ENCODE measurements at regions not wholly inside any gene's neighbourhood (a gene's known extent, or its start where the extent isn't known, plus 50 kb on each side); places are given as distances from the start of the nearest gene placed in this dataset.
"Not testable (repeated sequence)": the region's sequence is repeated elsewhere in the genome, so short reads cannot be mapped to it uniquely, and the experiment has no call there.

- no peak overlapping the region for H3K4me3 Mint-ChIP-seq
- ATAC-seq (replicated peaks) (peak; percentile 85 to 89), DNase-seq (no peak)
- H3K27me3 Mint-ChIP-seq: peaks cover 14 to 15% of the 10 kb centered on the region in 2 donors
- peaks cover 11 to 14% of the 10 kb centered on the region in 2 donors for H3K9me3 Mint-ChIP-seq
- H3K4me1 Mint-ChIP-seq: peaks cover 5 to 7% of the 10 kb centered on the region in 2 donors
- peaks cover 2 to 8% of the 10 kb centered on the region in 2 donors for H3K36me3 Mint-ChIP-seq
- H3K27ac Mint-ChIP-seq: no peak overlapping the region
Observed at GRCh38 chr17:83187782-83188311, 108.4 kb downstream of the METRNL start.

- Mint-ChIP-seq H3K27me3 (peaks cover 6 to 13% of the 10 kb centered on the region in 2 donors), H3K36me3 (peaks cover 2 to 8% of the 10 kb centered on the region in 2 donors), H3K27ac (no peak overlapping the region), H3K4me3 (no peak overlapping the region), H3K4me1 (peaks cover 12 to 18% of the 10 kb centered on the region in 2 donors), H3K9me3 (peaks cover 11 to 14% of the 10 kb centered on the region in 2 donors)
- DNase-seq (no peak), ATAC-seq (replicated peaks) (no peak)
Observed at GRCh38 chr17:83189044-83190003, 109.9 kb downstream of the METRNL start.

GRCh38 chr17:83190004-83190385 is 110.6 kb downstream of the METRNL start:
- peaks cover 2 to 8% of the 10 kb centered on the region in 2 donors for H3K36me3 Mint-ChIP-seq
- peaks cover 11 to 14% of the 10 kb centered on the region in 2 donors for H3K9me3 Mint-ChIP-seq
- no peak overlapping the region for H3K4me3 Mint-ChIP-seq
- DNase-seq: no peak
- H3K27ac Mint-ChIP-seq: no peak overlapping the region
- peaks cover 6 to 16% of the 10 kb centered on the region in 2 donors for H3K27me3 Mint-ChIP-seq
- H3K4me1 Mint-ChIP-seq: peaks cover 15 to 25% of the 10 kb centered on the region in 2 donors
- no peak for ATAC-seq (replicated peaks)

- no peak for ATAC-seq (replicated peaks)
- Mint-ChIP-seq H3K27ac (no peak overlapping the region), H3K4me3 (no peak overlapping the region), H3K36me3 (peaks cover 2 to 8% of the 10 kb centered on the region in 2 donors), H3K9me3 (peaks cover 11 to 14% of the 10 kb centered on the region in 2 donors), H3K4me1 (peaks cover 17 to 33% of the 10 kb centered on the region in 2 donors), H3K27me3 (peaks cover 6 to 19% of the 10 kb centered on the region in 2 donors)
- DNase-seq: no peak
Observed at GRCh38 chr17:83190601-83191387, 111.4 kb downstream of the METRNL start.

GRCh38 chr17:83191388-83192160 is 112.2 kb downstream of the METRNL start:
- no peak overlapping the region for H3K4me3 Mint-ChIP-seq
- ATAC-seq (replicated peaks): no peak
- peaks cover 11 to 14% of the 10 kb centered on the region in 2 donors for H3K9me3 Mint-ChIP-seq
- DNase-seq: peak; percentile 0
- peaks cover 6 to 19% of the 10 kb centered on the region in 2 donors for H3K27me3 Mint-ChIP-seq
- H3K27ac Mint-ChIP-seq: no peak overlapping the region
- peaks cover 17 to 41% of the 10 kb centered on the region in 2 donors for H3K4me1 Mint-ChIP-seq
- peaks cover 2 to 8% of the 10 kb centered on the region in 2 donors for H3K36me3 Mint-ChIP-seq

- Mint-ChIP-seq H3K36me3 (peaks cover 2 to 8% of the 10 kb centered on the region in 2 donors), H3K4me3 (no peak overlapping the region), H3K4me1 (peaks cover 19 to 45% of the 10 kb centered on the region in 2 donors), H3K27ac (no peak overlapping the region), H3K27me3 (peaks cover 2 to 19% of the 10 kb centered on the region in 2 donors), H3K9me3 (peaks cover 11 to 14% of the 10 kb centered on the region in 2 donors)
- DNase-seq (peak; percentile 0), ATAC-seq (replicated peaks) (no peak)
Observed at GRCh38 chr17:83192161-83192788, 112.9 kb downstream of the METRNL start.

GRCh38 chr17:83192789-83193335 is 113.5 kb downstream of the METRNL start:
- not testable (repeated sequence) for H3K36me3 Mint-ChIP-seq; DNase-seq; H3K27ac Mint-ChIP-seq; H3K4me3 Mint-ChIP-seq; ATAC-seq (replicated peaks)
- Mint-ChIP-seq H3K27me3 (peaks cover 0 to 19% of the 10 kb centered on the region in 2 donors), H3K9me3 (peaks cover 8 to 11% of the 10 kb centered on the region in 2 donors), H3K4me1 (peaks cover 18 to 45% of the 10 kb centered on the region in 2 donors)

- Mint-ChIP-seq H3K27ac (peak overlapping the region; percentile 67), H3K27me3 (peaks cover 0 to 19% of the 10 kb centered on the region in 2 donors), H3K4me3 (peak overlapping the region; percentile 29 to 41), H3K4me1 (peaks cover 18 to 45% of the 10 kb centered on the region in 2 donors), H3K36me3 (peaks cover 0 to 2% of the 10 kb centered on the region in 2 donors), H3K9me3 (peaks cover 2 to 5% of the 10 kb centered on the region in 2 donors)
- peak; percentile 55 to 58 for ATAC-seq (replicated peaks)
- DNase-seq: no peak
Observed at GRCh38 chr17:83193336-83194185, 114.2 kb downstream of the METRNL start.

GRCh38 chr17:83194186-83194561 is 114.8 kb downstream of the METRNL start:
- no peak overlapping the region for H3K27ac Mint-ChIP-seq
- H3K9me3 Mint-ChIP-seq: peaks cover 0 to 1% of the 10 kb centered on the region in 2 donors
- ATAC-seq (replicated peaks) (no peak), DNase-seq (no peak)
- peak overlapping the region in 1 of 2 donors; percentile 29 for H3K4me3 Mint-ChIP-seq
- H3K27me3 Mint-ChIP-seq: peaks cover 0 to 19% of the 10 kb centered on the region in 2 donors
- no peaks in the 10 kb centered on the region for H3K36me3 Mint-ChIP-seq
- peaks cover 21 to 50% of the 10 kb centered on the region in 2 donors for H3K4me1 Mint-ChIP-seq

GRCh38 chr17:83194761-83195329 is 115.4 kb downstream of the METRNL start:
- H3K27me3 Mint-ChIP-seq: peaks cover 0 to 19% of the 10 kb centered on the region in 2 donors
- DNase-seq (no peak), ATAC-seq (replicated peaks) (no peak)
- peaks cover 0 to 1% of the 10 kb centered on the region in 2 donors for H3K9me3 Mint-ChIP-seq
- peaks cover 27 to 57% of the 10 kb centered on the region in 2 donors for H3K4me1 Mint-ChIP-seq
- H3K27ac Mint-ChIP-seq: no peak overlapping the region
- H3K4me3 Mint-ChIP-seq: peak overlapping the region in 1 of 2 donors; percentile 56
- no peaks in the 10 kb centered on the region for H3K36me3 Mint-ChIP-seq

GRCh38 chr17:83195330-83196023 is 116.1 kb downstream of the METRNL start:
- Mint-ChIP-seq H3K4me1 (peaks cover 34 to 63% of the 10 kb centered on the region in 2 donors), H3K36me3 (no peaks in the 10 kb centered on the region), H3K4me3 (no peak overlapping the region), H3K27ac (no peak overlapping the region), H3K27me3 (peaks cover 0 to 16% of the 10 kb centered on the region in 2 donors), H3K9me3 (no peaks in the 10 kb centered on the region)
- DNase-seq (no peak), ATAC-seq (replicated peaks) (no peak)

All from stimulated activated naive B cell treated with anti-CD40 and anti-IgM and Interleukin-4, amounts not matched to agents 10 μg/mL and 1 μg/mL and 100 μg/mL, for 72 hours (primary cell).